ENCODE measurements at regions not wholly inside any gene's neighbourhood (a gene's known extent, or its start where the extent isn't known, plus 50 kb on each side); places are given as distances from the start of the nearest gene placed in this dataset.

DNA sequence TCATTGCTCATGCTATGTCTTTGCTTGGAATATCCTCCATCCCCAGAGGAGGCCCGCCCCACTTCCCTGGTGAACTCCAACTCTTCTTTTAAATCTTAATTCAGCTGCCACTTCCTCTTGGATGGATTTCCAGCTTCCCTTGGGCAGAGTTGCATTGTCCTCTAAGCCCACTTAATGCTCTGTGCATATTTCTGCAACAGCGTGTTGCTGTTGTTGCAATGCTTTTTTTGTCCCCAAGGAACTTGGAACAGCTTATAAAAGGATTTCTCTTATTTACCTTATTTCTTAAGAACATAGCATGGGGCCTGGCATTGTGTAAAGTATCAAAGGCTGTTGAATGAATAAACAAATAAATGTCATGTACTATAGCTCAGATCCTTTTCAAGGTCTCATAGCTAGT lies 507.4 kb downstream of the METTL15 start:
- no peak for DNase-seq (ENCODE audit: extremely low spot score)
- ChIA-PET POLR2A (no interaction called here), CTCF (no interaction called here)
- TF ChIP-seq BHLHE40 (IDR thresholded peaks at IDR 0.05; ENCODE audit: borderline replicate concordance) = no peak
- no peak for TF ChIP-seq SP1 (IDR thresholded peaks at IDR 0.05)
- TF ChIP-seq NFRKB (IDR thresholded peaks at IDR 0.05) = no peak
- TF ChIP-seq, protein P1, sequence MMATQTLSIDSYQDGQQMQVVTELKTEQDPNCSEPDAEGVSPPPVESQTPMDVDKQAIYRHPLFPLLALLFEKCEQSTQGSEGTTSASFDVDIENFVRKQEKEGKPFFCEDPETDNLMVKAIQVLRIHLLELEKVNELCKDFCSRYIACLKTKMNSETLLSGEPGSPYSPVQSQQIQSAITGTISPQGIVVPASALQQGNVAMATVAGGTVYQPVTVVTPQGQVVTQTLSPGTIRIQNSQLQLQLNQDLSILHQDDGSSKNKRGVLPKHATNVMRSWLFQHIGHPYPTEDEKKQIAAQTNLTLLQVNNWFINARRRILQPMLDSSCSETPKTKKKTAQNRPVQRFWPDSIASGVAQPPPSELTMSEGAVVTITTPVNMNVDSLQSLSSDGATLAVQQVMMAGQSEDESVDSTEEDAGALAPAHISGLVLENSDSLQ (IDR thresholded peaks at IDR 0.05) = no peak
- TF ChIP-seq ZNF384 (IDR thresholded peaks at IDR 0.05) = no peak
- TF ChIP-seq L3MBTL2 (conservative IDR thresholded peaks at IDR 0.05) = no peak
- TF ChIP-seq HDGF (IDR thresholded peaks at IDR 0.05; ENCODE audit: borderline replicate concordance) = no peak
- TF ChIP-seq LEF1 (IDR thresholded peaks at IDR 0.05; ENCODE audit: borderline replicate concordance) = no peak
- TF ChIP-seq TARDBP (IDR thresholded peaks at IDR 0.05) = no peak
- TF ChIP-seq ELF4 (IDR thresholded peaks at IDR 0.05) = no peak
- no peak for TF ChIP-seq CTBP1 (IDR thresholded peaks at IDR 0.05; ENCODE audit: borderline replicate concordance)
- TF ChIP-seq SUZ12 (IDR thresholded peaks at IDR 0.05) = no peak
- TF ChIP-seq FOXM1 (IDR thresholded peaks at IDR 0.05; ENCODE audit: borderline replicate concordance) = no peak
- TF ChIP-seq ARNT (IDR thresholded peaks at IDR 0.05) = no peak
- no peak for TF ChIP-seq FOXA1 (IDR thresholded peaks at IDR 0.05)
- no peak for TF ChIP-seq FOXK2 (IDR thresholded peaks at IDR 0.05)

DNA sequence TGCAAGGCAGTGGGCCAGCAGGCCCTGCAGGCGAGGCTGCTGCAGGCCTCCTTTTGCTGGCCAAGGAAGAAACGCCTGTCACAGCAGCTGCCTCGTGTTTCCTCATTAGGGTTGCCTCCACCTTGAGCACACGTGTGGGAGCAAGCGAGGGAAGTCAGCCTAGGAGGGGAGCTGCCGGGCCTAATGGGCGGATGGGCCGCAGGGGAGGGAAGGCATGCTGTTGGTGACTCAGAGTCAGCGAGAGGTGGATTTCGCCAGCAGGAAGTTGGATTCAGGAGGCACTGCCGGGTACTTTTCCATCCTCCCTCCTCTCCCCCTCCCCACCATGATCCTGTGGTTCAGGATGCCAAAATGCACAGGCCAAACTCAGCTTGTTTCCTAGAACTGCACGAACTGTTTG lies 498.7 kb downstream of the METTL15 start:
- TF ChIP-seq HDGF (IDR thresholded peaks at IDR 0.05; ENCODE audit: borderline replicate concordance) = no peak
- no peak for TF ChIP-seq BHLHE40 (IDR thresholded peaks at IDR 0.05; ENCODE audit: borderline replicate concordance)
- no peak for TF ChIP-seq SUZ12 (IDR thresholded peaks at IDR 0.05)
- no peak for TF ChIP-seq CTBP1 (IDR thresholded peaks at IDR 0.05; ENCODE audit: borderline replicate concordance)
- no peak for TF ChIP-seq NFRKB (IDR thresholded peaks at IDR 0.05)
- TF ChIP-seq LEF1 (IDR thresholded peaks at IDR 0.05; ENCODE audit: borderline replicate concordance) = no peak
- TF ChIP-seq ZNF384 (IDR thresholded peaks at IDR 0.05) = no peak
- TF ChIP-seq TARDBP (IDR thresholded peaks at IDR 0.05) = no peak
- no peak for TF ChIP-seq ELF4 (IDR thresholded peaks at IDR 0.05)
- TF ChIP-seq L3MBTL2 (conservative IDR thresholded peaks at IDR 0.05) = no peak
- no peak for TF ChIP-seq ARNT (IDR thresholded peaks at IDR 0.05)
- no peak for TF ChIP-seq SP1 (IDR thresholded peaks at IDR 0.05)
- no peak for TF ChIP-seq FOXK2 (IDR thresholded peaks at IDR 0.05)
- TF ChIP-seq FOXA1 (IDR thresholded peaks at IDR 0.05) = no peak
- TF ChIP-seq, protein P1 (IDR thresholded peaks at IDR 0.05) = no peak
- TF ChIP-seq FOXM1 (IDR thresholded peaks at IDR 0.05; ENCODE audit: borderline replicate concordance) = no peak
- ChIA-PET CTCF (no interaction called here), POLR2A (no interaction called here)
- DNase-seq (ENCODE audit: extremely low spot score) = peak; percentile 8

DNA sequence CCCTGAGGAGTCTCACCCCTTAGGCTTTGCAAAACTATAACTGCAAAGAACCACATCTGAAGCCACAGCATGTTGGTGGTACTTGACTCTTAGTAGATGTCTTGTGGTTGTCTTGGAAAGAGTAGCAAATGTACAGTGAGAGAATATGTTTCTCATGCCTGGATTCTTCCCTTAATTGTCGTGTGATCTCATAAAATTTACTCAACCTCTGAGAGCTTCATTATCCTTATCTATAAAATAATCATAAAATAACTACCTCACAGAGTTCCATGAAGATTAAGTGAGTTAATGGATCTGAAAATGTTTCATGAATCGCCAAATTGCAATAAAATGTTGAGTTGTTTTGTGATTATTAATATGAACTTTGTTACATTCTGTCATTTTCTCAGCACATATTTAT lies 491.5 kb downstream of the METTL15 start:
- no peak for DNase-seq (ENCODE audit: extremely low spot score)
- TF ChIP-seq L3MBTL2 (conservative IDR thresholded peaks at IDR 0.05) (no peak), FOXM1 (IDR thresholded peaks at IDR 0.05; ENCODE audit: borderline replicate concordance) (no peak), SUZ12 (IDR thresholded peaks at IDR 0.05) (no peak), SP1 (IDR thresholded peaks at IDR 0.05) (no peak), BHLHE40 (IDR thresholded peaks at IDR 0.05; ENCODE audit: borderline replicate concordance) (no peak), CTBP1 (IDR thresholded peaks at IDR 0.05; ENCODE audit: borderline replicate concordance) (no peak)
- CTCF ChIA-PET = no interaction called here
- POLR2A ChIA-PET = no interaction called here

DNA sequence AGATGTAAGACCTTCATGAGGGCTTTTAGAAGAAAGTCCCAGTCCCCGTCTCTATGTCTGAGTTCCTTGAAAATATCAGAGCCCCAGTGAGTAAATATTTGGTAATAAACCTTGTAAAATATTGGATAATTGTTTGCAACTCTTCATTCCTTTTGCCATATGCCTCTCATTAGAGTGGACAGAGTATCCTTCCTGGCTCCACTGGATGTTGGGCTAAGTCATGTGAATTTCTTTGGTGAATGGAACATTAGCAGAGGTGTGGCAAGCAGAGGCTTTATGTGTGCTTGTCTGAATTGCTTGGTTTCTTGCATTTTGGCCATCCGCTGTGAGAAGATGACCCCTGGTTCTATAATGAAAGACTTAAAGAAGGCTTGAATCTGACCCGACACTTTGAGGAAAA lies 490.3 kb downstream of the METTL15 start:
- DNase-seq (ENCODE audit: extremely low spot score) = no peak
- ChIA-PET CTCF (no interaction called here), POLR2A (no interaction called here)
- TF ChIP-seq ELF4 (IDR thresholded peaks at IDR 0.05) (no peak), HDGF (IDR thresholded peaks at IDR 0.05; ENCODE audit: borderline replicate concordance) (no peak), TARDBP (IDR thresholded peaks at IDR 0.05) (no peak), FOXK2 (IDR thresholded peaks at IDR 0.05) (no peak), L3MBTL2 (conservative IDR thresholded peaks at IDR 0.05) (no peak), SP1 (IDR thresholded peaks at IDR 0.05) (no peak), BHLHE40 (IDR thresholded peaks at IDR 0.05; ENCODE audit: borderline replicate concordance) (no peak), ARNT (IDR thresholded peaks at IDR 0.05) (no peak), ZNF384 (IDR thresholded peaks at IDR 0.05) (no peak), NFRKB (IDR thresholded peaks at IDR 0.05) (no peak), FOXA1 (IDR thresholded peaks at IDR 0.05) (no peak), CTBP1 (IDR thresholded peaks at IDR 0.05; ENCODE audit: borderline replicate concordance) (no peak), SUZ12 (IDR thresholded peaks at IDR 0.05) (no peak), FOXM1 (IDR thresholded peaks at IDR 0.05; ENCODE audit: borderline replicate concordance) (no peak), LEF1 (IDR thresholded peaks at IDR 0.05; ENCODE audit: borderline replicate concordance) (no peak)
- TF ChIP-seq, protein P1 (IDR thresholded peaks at IDR 0.05) = no peak

DNA sequence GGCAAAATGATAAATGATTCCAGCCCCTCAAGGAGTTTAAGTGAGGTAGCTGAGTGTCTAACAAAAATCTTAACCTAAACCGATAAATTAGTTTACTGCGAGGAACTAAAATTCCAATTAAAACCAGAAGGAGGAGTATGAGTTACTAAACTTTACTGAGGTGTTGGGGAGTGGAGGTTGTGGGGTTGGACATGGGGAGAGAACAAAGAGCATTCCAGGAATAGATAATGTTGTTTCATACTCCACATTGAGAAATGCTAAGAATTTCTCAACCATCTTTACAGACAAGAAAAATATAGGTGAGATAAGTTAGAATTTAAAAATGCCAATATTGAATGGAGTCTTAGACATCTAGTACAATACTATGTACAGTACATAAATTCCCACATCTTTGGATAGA lies 488.6 kb downstream of the METTL15 start:
- TF ChIP-seq LEF1 (IDR thresholded peaks at IDR 0.05; ENCODE audit: borderline replicate concordance) (no peak), ELF4 (IDR thresholded peaks at IDR 0.05) (no peak), FOXK2 (IDR thresholded peaks at IDR 0.05) (no peak), BHLHE40 (IDR thresholded peaks at IDR 0.05; ENCODE audit: borderline replicate concordance) (no peak), L3MBTL2 (conservative IDR thresholded peaks at IDR 0.05) (no peak), HDGF (IDR thresholded peaks at IDR 0.05; ENCODE audit: borderline replicate concordance) (no peak)
- ChIA-PET CTCF (no interaction called here), POLR2A (no interaction called here)
- DNase-seq (ENCODE audit: extremely low spot score) = no peak

DNA sequence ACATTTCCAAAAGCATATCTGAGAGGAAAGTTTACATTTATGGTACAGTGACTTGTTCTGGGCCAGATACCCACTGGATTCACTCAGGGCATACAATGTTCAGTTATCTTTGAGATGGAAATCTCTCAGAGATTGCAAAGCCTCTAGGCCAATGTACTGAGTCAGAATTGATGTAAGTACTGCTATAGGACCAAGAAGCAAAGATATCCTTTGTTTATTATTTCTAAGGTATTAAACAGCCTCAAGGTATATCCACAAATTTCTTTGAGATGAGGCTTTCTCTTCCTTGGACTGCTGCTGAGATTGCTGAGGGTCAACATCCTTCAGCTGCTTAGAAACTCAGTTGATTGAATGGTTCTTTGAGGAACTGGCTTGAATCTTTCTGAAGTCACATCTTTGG lies 484.0 kb downstream of the METTL15 start:
- ChIA-PET POLR2A (no interaction called here), CTCF (no interaction called here)
- no peak for DNase-seq (ENCODE audit: extremely low spot score)
- TF ChIP-seq FOXA1 (IDR thresholded peaks at IDR 0.05) (no peak), SUZ12 (IDR thresholded peaks at IDR 0.05) (no peak), CTBP1 (IDR thresholded peaks at IDR 0.05; ENCODE audit: borderline replicate concordance) (no peak), SP1 (IDR thresholded peaks at IDR 0.05) (no peak), LEF1 (IDR thresholded peaks at IDR 0.05; ENCODE audit: borderline replicate concordance) (no peak), FOXK2 (IDR thresholded peaks at IDR 0.05) (no peak), L3MBTL2 (conservative IDR thresholded peaks at IDR 0.05) (no peak), ARNT (IDR thresholded peaks at IDR 0.05) (no peak), ZNF384 (IDR thresholded peaks at IDR 0.05) (no peak), BHLHE40 (IDR thresholded peaks at IDR 0.05; ENCODE audit: borderline replicate concordance) (no peak), HDGF (IDR thresholded peaks at IDR 0.05; ENCODE audit: borderline replicate concordance) (no peak), NFRKB (IDR thresholded peaks at IDR 0.05) (no peak), ELF4 (IDR thresholded peaks at IDR 0.05) (no peak)
- TF ChIP-seq, protein P1 (IDR thresholded peaks at IDR 0.05) = no peak
